ENCODE measurements at regions not wholly inside any gene's neighbourhood (a gene's known extent, or its start where the extent isn't known, plus 50 kb on each side); places are given as distances from the start of the nearest gene placed in this dataset.

DNA sequence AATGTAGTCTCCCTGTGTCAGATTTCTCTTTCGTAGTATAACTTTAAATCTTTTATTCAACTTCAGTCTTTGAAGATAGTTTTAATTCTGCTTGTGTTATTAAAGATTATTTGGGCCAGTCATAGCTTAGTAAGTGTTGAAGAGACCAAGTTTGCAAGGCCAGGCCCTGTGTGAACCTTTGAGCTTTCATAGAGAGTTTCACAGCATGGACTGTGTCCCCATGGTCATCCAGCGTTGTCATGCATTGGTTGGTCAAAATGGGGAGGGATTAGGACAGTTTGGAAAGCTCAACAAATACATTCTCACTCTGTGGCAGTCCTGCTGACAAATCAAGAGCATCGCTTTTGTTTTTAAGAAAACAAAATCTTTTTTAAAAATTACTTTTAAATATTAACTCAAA, 74.6 kb upstream of the FAM83B start:
- in situ Hi-C loops (cut with MboI; ENCODE audit: low pct_unique_long_range_greater_than_20kb, low sequenced_read_pairs), result no loop called here
- DNase-seq, result no peak

- DNase-seq, result no peak
- in situ Hi-C loops (cut with MboI; ENCODE audit: low pct_unique_long_range_greater_than_20kb, low sequenced_read_pairs), result no loop called here
Observed at GRCh38 chr6:54772610-54773009, 74.0 kb upstream of the FAM83B start.

- DNase-seq, result no peak
- in situ Hi-C loops (cut with MboI; ENCODE audit: low pct_unique_long_range_greater_than_20kb, low sequenced_read_pairs), result no loop called here
Observed at GRCh38 chr6:54775576-54775975, 71.0 kb upstream of the FAM83B start.

DNA sequence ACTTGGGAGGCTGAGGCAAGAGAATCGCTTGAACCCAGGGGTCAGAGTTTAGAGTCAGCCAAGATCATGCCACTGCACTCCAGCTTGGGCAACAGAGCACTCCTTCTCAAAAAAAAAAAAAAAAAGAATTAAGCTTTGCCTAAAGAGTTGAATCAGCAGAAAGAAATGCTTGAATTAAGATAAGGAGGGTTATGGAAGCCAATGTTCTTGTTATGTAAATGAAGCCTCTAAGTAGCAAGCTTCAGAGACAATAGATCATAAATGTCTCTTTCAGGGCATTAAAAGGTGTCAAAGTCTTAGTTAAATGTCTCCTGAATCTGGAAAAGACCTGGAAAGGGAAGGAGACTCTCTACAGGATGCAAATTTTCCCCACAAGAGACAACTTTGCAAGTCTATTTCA, 69.7 kb upstream of the FAM83B start:
- no peak for DNase-seq
- in situ Hi-C loops (cut with MboI; ENCODE audit: low pct_unique_long_range_greater_than_20kb, low sequenced_read_pairs), result no loop called here

DNA sequence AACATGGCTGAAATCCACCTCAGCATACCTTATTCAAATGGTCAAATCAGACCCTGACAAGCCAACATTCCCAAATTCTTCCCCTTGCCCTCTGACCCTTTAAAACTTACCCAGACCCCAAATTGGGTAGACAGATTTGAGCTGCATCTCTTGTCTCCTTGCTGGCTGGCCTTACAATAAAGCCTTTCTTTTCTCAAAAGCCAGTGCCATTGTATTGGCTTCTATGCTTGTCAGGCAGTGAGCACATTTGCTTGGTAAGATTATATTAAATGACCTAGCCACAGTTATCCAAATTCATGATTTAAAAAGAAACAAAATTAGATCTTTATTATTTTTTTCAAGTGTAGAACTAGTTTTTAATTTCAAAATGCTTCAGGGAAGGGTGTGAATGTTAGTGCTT, 67.8 kb upstream of the FAM83B start:
- in situ Hi-C loops (cut with MboI; ENCODE audit: low pct_unique_long_range_greater_than_20kb, low sequenced_read_pairs), result no loop called here
- no peak for DNase-seq

DNA sequence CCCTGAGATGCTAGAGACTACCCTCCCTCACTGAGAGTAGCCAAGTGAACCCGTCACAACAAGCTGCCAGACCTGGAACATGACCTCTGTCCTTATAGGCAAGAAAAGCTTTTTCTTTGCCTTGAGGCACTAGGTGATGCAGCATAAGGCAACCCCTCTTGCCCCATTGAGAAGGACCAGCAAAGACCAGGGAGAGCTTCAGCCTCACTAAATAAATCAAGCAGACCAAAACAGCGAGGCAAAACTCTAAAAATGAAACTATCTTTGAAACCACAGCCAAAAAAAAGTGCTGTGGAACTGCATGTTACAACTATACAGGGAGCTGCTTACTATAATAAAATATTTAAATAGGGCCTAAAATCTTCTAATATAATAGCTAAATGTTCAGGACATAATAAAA, 62.6 kb upstream of the FAM83B start:
- no peak for DNase-seq
- in situ Hi-C loops (cut with MboI; ENCODE audit: low pct_unique_long_range_greater_than_20kb, low sequenced_read_pairs), result no loop called here

DNA sequence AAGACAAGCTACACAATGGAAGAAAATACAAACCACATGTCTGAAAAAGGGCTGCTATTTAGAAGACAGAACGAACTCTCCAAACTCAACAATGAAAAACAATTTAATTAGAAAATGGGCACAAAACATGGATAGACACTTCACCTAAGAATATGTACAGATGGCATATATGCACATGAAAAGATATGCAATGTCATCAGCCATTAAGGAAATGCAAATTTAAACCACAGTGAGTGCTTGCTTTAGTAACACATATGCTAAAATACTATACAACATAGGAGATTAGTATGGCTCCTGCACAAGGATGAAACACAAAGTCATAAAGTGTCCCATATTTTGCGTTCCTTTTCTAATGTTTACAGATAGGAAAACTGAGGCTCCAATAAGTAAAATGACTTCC, 60.4 kb upstream of the FAM83B start:
- DNase-seq, result no peak
- in situ Hi-C loops (cut with MboI; ENCODE audit: low pct_unique_long_range_greater_than_20kb, low sequenced_read_pairs), result no loop called here

GRCh38 chr6:54787825-54788224, 58.7 kb upstream of the FAM83B start:
- DNase-seq, result no peak
- in situ Hi-C loops (cut with MboI; ENCODE audit: low pct_unique_long_range_greater_than_20kb, low sequenced_read_pairs), result no loop called here

All from KBM-7 (cell line).